ENCODE measurements at regions not wholly inside any gene's neighbourhood (a gene's known extent, or its start where the extent isn't known, plus 50 kb on each side); places are given as distances from the start of the nearest gene placed in this dataset.

DNA sequence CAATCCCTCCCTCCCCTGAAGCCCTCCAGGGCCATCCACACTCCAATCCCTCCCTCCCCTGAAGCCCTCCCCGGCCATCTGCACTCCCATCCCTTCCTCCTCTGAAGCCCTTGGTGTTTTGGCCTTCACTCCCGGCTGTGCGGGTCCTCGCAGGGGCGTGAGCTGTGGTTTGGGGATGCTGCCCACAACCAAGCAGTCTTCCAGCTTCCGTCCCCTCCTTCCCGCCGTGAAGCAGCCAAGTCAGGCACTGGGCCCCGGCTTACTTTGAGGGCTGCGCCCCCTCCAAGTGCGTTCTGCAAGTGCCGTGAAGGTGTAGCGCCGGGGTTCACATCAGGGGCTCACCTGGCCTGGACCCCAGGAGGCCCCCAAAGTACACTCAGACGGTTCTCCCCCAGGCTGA is 335.9 kb downstream of the BRD1 start:
- TF ChIP-seq, protein P1, sequence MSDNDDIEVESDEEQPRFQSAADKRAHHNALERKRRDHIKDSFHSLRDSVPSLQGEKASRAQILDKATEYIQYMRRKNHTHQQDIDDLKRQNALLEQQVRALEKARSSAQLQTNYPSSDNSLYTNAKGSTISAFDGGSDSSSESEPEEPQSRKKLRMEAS (IDR thresholded peaks at IDR 0.05; ENCODE audit: low read depth, low read length) = no peak
- no peak for TF ChIP-seq MYC (IDR thresholded peaks at IDR 0.05; ENCODE audit: low read depth, low read length)
- TF ChIP-seq CTCF (IDR thresholded peaks at IDR 0.05; ENCODE audit: low read depth, low read length) = no peak

GRCh38 chr22:49491221-49491635 is 336.4 kb downstream of the BRD1 start:
- TF ChIP-seq POLR2A (IDR thresholded peaks at IDR 0.05; ENCODE audit: extremely low read depth, insufficient read length) (no peak), MYC (IDR thresholded peaks at IDR 0.05; ENCODE audit: low read depth, low read length) (no peak), CTCF (IDR thresholded peaks at IDR 0.05; ENCODE audit: low read depth, low read length) (no peak)
- TF ChIP-seq, protein P1 (IDR thresholded peaks at IDR 0.05; ENCODE audit: low read depth, low read length) = no peak
- DNase-seq (ENCODE audit: low read depth) = peak; percentile 61
- peak overlapping the region; percentile 74 for H3K4me3 ChIP-seq (ENCODE audit: low read depth, low read length)

More for the DNA sequence above, 335.9 kb downstream of the BRD1 start:
- peak overlapping the region; percentile 74 for H3K4me3 ChIP-seq (ENCODE audit: low read depth, low read length)
- DNase-seq (ENCODE audit: low read depth) = peak; percentile 81

DNA sequence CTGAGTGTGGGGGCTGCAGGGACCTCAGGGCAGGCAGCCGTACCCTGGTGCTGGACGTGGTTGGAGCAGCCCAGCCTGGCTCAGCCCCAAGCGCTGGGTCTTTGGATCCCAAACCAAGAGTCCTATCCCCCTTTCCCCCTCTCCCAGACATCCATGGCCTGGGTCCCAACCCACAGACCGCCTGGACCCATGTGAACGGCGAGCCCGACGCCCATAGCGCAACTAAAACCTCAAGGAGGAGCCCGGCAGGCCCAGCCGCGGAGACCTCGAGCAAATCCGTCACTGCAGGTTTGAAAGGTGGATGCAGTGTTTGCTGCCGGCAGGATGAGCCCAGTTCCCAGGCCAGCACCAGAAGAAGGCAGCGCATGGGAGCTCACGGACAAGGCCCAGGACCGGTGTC is 337.0 kb downstream of the BRD1 start:
- no peak for TF ChIP-seq CTCF (IDR thresholded peaks at IDR 0.05; ENCODE audit: low read depth, low read length)
- TF ChIP-seq POLR2A (IDR thresholded peaks at IDR 0.05; ENCODE audit: extremely low read depth, insufficient read length) = no peak
- no peak for TF ChIP-seq MYC (IDR thresholded peaks at IDR 0.05; ENCODE audit: low read depth, low read length)
- TF ChIP-seq, protein P1 (IDR thresholded peaks at IDR 0.05; ENCODE audit: low read depth, low read length) = no peak
- peak; percentile 68 for DNase-seq (ENCODE audit: low read depth)
- H3K4me3 ChIP-seq (ENCODE audit: low read depth, low read length) = peak overlapping the region; percentile 74

- TF ChIP-seq MYC (IDR thresholded peaks at IDR 0.05; ENCODE audit: low read depth, low read length) (no peak), CTCF (IDR thresholded peaks at IDR 0.05; ENCODE audit: low read depth, low read length) (no peak), POLR2A (IDR thresholded peaks at IDR 0.05; ENCODE audit: extremely low read depth, insufficient read length) (no peak)
- TF ChIP-seq, protein P1 (IDR thresholded peaks at IDR 0.05; ENCODE audit: low read depth, low read length) = no peak
- DNase-seq (ENCODE audit: low read depth) = peak; percentile 51
Measured at GRCh38 chr22:49489821-49490220, 337.9 kb downstream of the BRD1 start.

GRCh38 chr22:49488943-49489342 is 338.7 kb downstream of the BRD1 start:
- TF ChIP-seq, protein P1 (IDR thresholded peaks at IDR 0.05; ENCODE audit: low read depth, low read length) = no peak
- no peak for TF ChIP-seq POLR2A (IDR thresholded peaks at IDR 0.05; ENCODE audit: extremely low read depth, insufficient read length)
- peak; percentile 8 for TF ChIP-seq CTCF (IDR thresholded peaks at IDR 0.05; ENCODE audit: low read depth, low read length)
- DNase-seq (ENCODE audit: low read depth) = peak; percentile 74
- peak overlapping the region; percentile 74 for H3K4me3 ChIP-seq (ENCODE audit: low read depth, low read length)

More at GRCh38 chr22:49489821-49490220, 337.9 kb downstream of the BRD1 start:
- H3K4me3 ChIP-seq (ENCODE audit: low read depth, low read length) = peak overlapping the region; percentile 74

DNA sequence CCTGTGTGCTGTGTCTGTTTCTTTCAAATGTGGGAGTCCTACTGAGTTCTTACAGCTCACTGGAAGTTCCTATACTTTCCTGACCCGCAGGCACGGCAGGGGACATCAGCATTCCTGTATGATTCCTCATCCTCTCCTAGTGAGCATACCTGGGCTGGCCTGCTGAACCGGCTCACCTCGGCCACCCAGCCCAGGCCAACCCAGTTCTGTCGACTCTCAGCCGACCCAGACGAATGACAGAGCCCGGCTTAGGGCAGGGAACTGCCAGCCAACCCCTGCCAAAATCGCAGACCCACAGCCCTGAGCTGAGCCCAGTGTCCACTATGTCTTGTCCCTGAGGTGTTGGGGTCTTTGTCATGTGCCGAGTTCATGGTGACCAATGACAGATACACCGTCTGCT is 339.7 kb downstream of the BRD1 start:
- peak overlapping the region; percentile 74 for H3K4me3 ChIP-seq (ENCODE audit: low read depth, low read length)
- no peak for DNase-seq (ENCODE audit: low read depth)
- TF ChIP-seq MYC (IDR thresholded peaks at IDR 0.05; ENCODE audit: low read depth, low read length) (no peak), CTCF (IDR thresholded peaks at IDR 0.05; ENCODE audit: low read depth, low read length) (no peak), POLR2A (IDR thresholded peaks at IDR 0.05; ENCODE audit: extremely low read depth, insufficient read length) (no peak)
- TF ChIP-seq, protein P1 (IDR thresholded peaks at IDR 0.05; ENCODE audit: low read depth, low read length) = no peak

Data from NB4 (cell line).